ENCODE measurements at regions not wholly inside any gene's neighbourhood (a gene's known extent, or its start where the extent isn't known, plus 50 kb on each side); places are given as distances from the start of the nearest gene placed in this dataset.

- Histone ChIP-seq H3K9ac (ENCODE audit: extremely low read depth, insufficient read length, low read length) (no peak overlapping the region), H3K79me1 (ENCODE audit: insufficient read depth, low read depth, low read length, poor library complexity, severe bottlenecking) (no peaks in the 10 kb centered on the region)
- H3K27me3 Mint-ChIP-seq (ENCODE audit: low read depth), result peaks cover 2% of the 10 kb centered on the region; the same call in 1 of the 2 replicates
These were observed 142.2 kb downstream of the KCTD15 start for GRCh38 chr19:33938821-33939220.

More at GRCh38 chr19:33938821-33939220, 142.2 kb downstream of the KCTD15 start:
- H3K4ac ChIP-seq (ENCODE audit: low read depth, low read length), result no peak overlapping the region
- no peak overlapping the region for H2BK120ac ChIP-seq (ENCODE audit: low read depth, low read length, poor library complexity, severe bottlenecking)
- H2AFZ ChIP-seq (ENCODE audit: low read length), result no peak overlapping the region
- DNase-seq, result no peak
- TF ChIP-seq CTCF (conservative IDR thresholded peaks at IDR 0.05), result no peak
- H3K23ac ChIP-seq (ENCODE audit: insufficient read length, low read depth, low read length), result no peak overlapping the region
- H2AK5ac ChIP-seq (ENCODE audit: insufficient read length, low read length), result no peak overlapping the region
- peaks cover 7% of the 10 kb centered on the region in 2 experiments for H3K9me3 Mint-ChIP-seq
- no peak overlapping the region for H3K4me3 Mint-ChIP-seq
- H3K4me2 ChIP-seq (ENCODE audit: insufficient read depth, insufficient read length, low read length), result no peak overlapping the region
- H3T11ph ChIP-seq (ENCODE audit: low read length), result no peak overlapping the region
- no peak overlapping the region for H3K56ac ChIP-seq (ENCODE audit: insufficient read length, low read depth, low read length)
- H3K79me2 ChIP-seq (ENCODE audit: insufficient read depth, low read length), result no peaks in the 10 kb centered on the region
- no peak overlapping the region for H3K14ac ChIP-seq (ENCODE audit: insufficient read depth, low read length)
- no peaks in the 10 kb centered on the region for H4K20me1 ChIP-seq (ENCODE audit: control insufficient read depth, insufficient read depth, insufficient read length)
- H3K4me1 Mint-ChIP-seq, result no peaks in the 10 kb centered on the region
- H3K36me3 Mint-ChIP-seq (ENCODE audit: insufficient read depth in 1 of 3, low read depth in 3 of 3), result peaks cover 0 to 9% (median 4%) of the 10 kb centered on the region in 3 experiments; a peak in 6 of 7 replicates
- no peak overlapping the region for H2BK20ac ChIP-seq (ENCODE audit: low read depth, low read length, poor library complexity, severe bottlenecking)
- H3K23me2 ChIP-seq (ENCODE audit: insufficient read length, low read depth, low read length, poor library complexity, severe bottlenecking), result no peaks in the 10 kb centered on the region
- no peaks in the 10 kb centered on the region for H3K4me1 ChIP-seq (ENCODE audit: insufficient read depth, low read length)
- no peak overlapping the region; a peak in 1 of 7 replicates for H3K27ac Mint-ChIP-seq
- H2BK15ac ChIP-seq (ENCODE audit: low read depth, low read length), result no peak overlapping the region
- H2BK12ac ChIP-seq (ENCODE audit: insufficient read length, low read depth, low read length), result no peak overlapping the region
- H3K27ac ChIP-seq (ENCODE audit: insufficient read length, low read depth, low read length), result no peak overlapping the region
- no peaks in the 10 kb centered on the region for H3K27me3 ChIP-seq (ENCODE audit: insufficient read depth, low read length)
- H4K5ac ChIP-seq (ENCODE audit: insufficient read length, low read depth, low read length), result no peak overlapping the region
- H2BK5ac ChIP-seq (ENCODE audit: insufficient read length, low read length), result no peak overlapping the region
- no peak overlapping the region for H3K18ac ChIP-seq (ENCODE audit: insufficient read length, low read depth, low read length)
- no peak overlapping the region for H4K8ac ChIP-seq (replicated peaks; ENCODE audit: insufficient read length, low read depth, low read length)
- WGBS (ENCODE audit: extremely low coverage, insufficient read length, low lambda C conversion rate), result no CpG with 5 or more reads among the region's 15 CpGs
- no peak overlapping the region for H4K91ac ChIP-seq (ENCODE audit: insufficient read length, low read depth, low read length)
- no peaks in the 10 kb centered on the region for H3K9me3 ChIP-seq (ENCODE audit: control insufficient read depth, low read depth, low read length)

Measured in H9 (cell line).